SK-N-SH (cell line): ENCODE measurements at regions not wholly inside any gene's neighbourhood (a gene's known extent, or its start where the extent isn't known, plus 50 kb on each side); places are given as distances from the start of the nearest gene placed in this dataset.

ENCODE experiments used
- CTCF ChIP-seq: fragments of 200-600 bp; sonication (generic); IDR thresholded peaks from 2 replicates; pipeline ENCODE4 v1.6.1; 2017; ENCODE audit warnings: antibody characterized with exemption, mild to moderate bottlenecking, moderate library complexity
- EP300 ChIP-seq, 2 experiments: IDR thresholded peaks; 2 replicates each; pipeline versions ENCODE4 v1.4.0 to v1.6.1; 2012; ENCODE audit warnings: borderline replicate concordance in 1 of 2, low read depth in 1 of 2, low read length in 1 of 2
- FOSL2 ChIP-seq: IDR thresholded peaks from 2 replicates; pipeline ENCODE4 v1.4.0; 2012; ENCODE audit warnings: low read depth, mild to moderate bottlenecking, moderate library complexity, borderline replicate concordance
- GABPA ChIP-seq: IDR thresholded peaks from 2 replicates; pipeline ENCODE4 v1.4.0; 2012; ENCODE audit warnings: low read depth, mild to moderate bottlenecking
- MAX ChIP-seq: IDR thresholded peaks from 2 replicates; pipeline ENCODE4 v1.4.0; 2012; ENCODE audit warnings: low read depth
- POLR2AphosphoS5 ChIP-seq: IDR thresholded peaks from 2 replicates; pipeline ENCODE4 v1.6.1; 2012; ENCODE audit warnings: low read depth, low read length
- RCOR1 ChIP-seq: fragments of 150-350 bp; IDR thresholded peaks from 2 replicates; pipeline ENCODE4 v1.6.1; 2017; ENCODE audit warnings: antibody characterized with exemption, low read length
- REST ChIP-seq: IDR thresholded peaks from 2 replicates; pipeline ENCODE4 v1.6.1; 2012; ENCODE audit warnings: mild to moderate bottlenecking, low read depth, low read length, moderate library complexity
- TAF1 ChIP-seq: IDR thresholded peaks from 2 replicates; pipeline ENCODE4 v1.6.1; 2012; ENCODE audit warnings: low read depth, mild to moderate bottlenecking, low read length, moderate library complexity, borderline replicate concordance
- USF2 ChIP-seq: fragments of 150-350 bp; IDR thresholded peaks from 2 replicates; pipeline ENCODE4 v1.6.1; 2017; ENCODE audit warnings: antibody characterized with exemption, low read length, low read depth, borderline replicate concordance

- TF ChIP-seq CTCF, result no peak
- TF ChIP-seq RCOR1, result no peak
- TF ChIP-seq FOSL2, result no peak
- TF ChIP-seq TAF1, result no peak
- TF ChIP-seq MAX, result no peak
- TF ChIP-seq REST, result no peak
- TF ChIP-seq EP300 (IDR thresholded peaks at IDR 0.05; ENCODE audit: borderline replicate concordance in 1 of 2, low read depth in 1 of 2, low read length in 1 of 2), result no peak
- TF ChIP-seq USF2, result no peak
- no peak for TF ChIP-seq POLR2AphosphoS5
- TF ChIP-seq GABPA, result no peak
Measured at GRCh38 chr2:186433777-186434432, 52.2 kb upstream of the ZC3H15 start.
